ENCODE measurements at regions not wholly inside any gene's neighbourhood (a gene's known extent, or its start where the extent isn't known, plus 50 kb on each side); places are given as distances from the start of the nearest gene placed in this dataset.

GRCh38 chr19:30733826-30734550 is 361.8 kb downstream of the ZNF536 start:
- no peaks in the 10 kb centered on the region for H3K27me3 Mint-ChIP-seq (ENCODE audit: insufficient read depth, unreplicated experiment)
- CTCF ChIA-PET = no interaction called here
- no peaks in the 10 kb centered on the region for H3K4me1 Mint-ChIP-seq (ENCODE audit: insufficient read depth, unreplicated experiment)
- no peaks in the 10 kb centered on the region for H3K36me3 Mint-ChIP-seq (ENCODE audit: insufficient read depth, unreplicated experiment)
- no peak overlapping the region for H3K4me3 Mint-ChIP-seq (ENCODE audit: unreplicated experiment)
- POLR2A ChIA-PET = interaction anchor here (0.6 kb wide), 1 partner anchor 597 kb away, joined by 3 read pairs; no protein-coding TSS in a partner anchor
- BruUV-seq (replicated peaks) = no TSS peak
- no peak for DNase-seq (ENCODE audit: unreplicated experiment)
- peaks cover 48% of the 10 kb centered on the region for H3K9me3 Mint-ChIP-seq (ENCODE audit: unreplicated experiment)
- no peak overlapping the region for H3K27ac Mint-ChIP-seq (ENCODE audit: low read depth, unreplicated experiment)
- TF ChIP-seq CTCF (IDR thresholded peaks at IDR 0.05; ENCODE audit: unreplicated experiment) = no peak
- intact Hi-C loops (cut with micrococcal nuclease) = no loop called here

- CTCF ChIA-PET = no interaction called here
Observed at GRCh38 chr19:30731591-30731990, 359.4 kb downstream of the ZNF536 start.

GRCh38 chr19:30729451-30729850 is 357.3 kb downstream of the ZNF536 start:
- H3K4me1 Mint-ChIP-seq (ENCODE audit: insufficient read depth, unreplicated experiment) = no peaks in the 10 kb centered on the region
- H3K36me3 Mint-ChIP-seq (ENCODE audit: insufficient read depth, unreplicated experiment) = no peaks in the 10 kb centered on the region
- DNase-seq (ENCODE audit: unreplicated experiment) = no peak
- no peak overlapping the region for H3K27ac Mint-ChIP-seq (ENCODE audit: low read depth, unreplicated experiment)
- CTCF ChIA-PET = interaction anchor here (0.6 kb wide), 1 partner anchor 155 kb away, joined by 3 read pairs; no protein-coding TSS in a partner anchor
- no peak for TF ChIP-seq CTCF (IDR thresholded peaks at IDR 0.05; ENCODE audit: unreplicated experiment)
- intact Hi-C loops (cut with micrococcal nuclease) = no loop called here
- POLR2A ChIA-PET = no interaction called here
- no peaks in the 10 kb centered on the region for H3K27me3 Mint-ChIP-seq (ENCODE audit: insufficient read depth, unreplicated experiment)
- no peak overlapping the region for H3K4me3 Mint-ChIP-seq (ENCODE audit: unreplicated experiment)
- peaks cover 39% of the 10 kb centered on the region for H3K9me3 Mint-ChIP-seq (ENCODE audit: unreplicated experiment)
- no TSS peak for BruUV-seq (replicated peaks)

More at GRCh38 chr19:30731591-30731990, 359.4 kb downstream of the ZNF536 start:
- Mint-ChIP-seq H3K36me3 (ENCODE audit: insufficient read depth, unreplicated experiment) (no peaks in the 10 kb centered on the region), H3K27ac (ENCODE audit: low read depth, unreplicated experiment) (no peak overlapping the region), H3K4me1 (ENCODE audit: insufficient read depth, unreplicated experiment) (no peaks in the 10 kb centered on the region), H3K4me3 (ENCODE audit: unreplicated experiment) (no peak overlapping the region), H3K27me3 (ENCODE audit: insufficient read depth, unreplicated experiment) (no peaks in the 10 kb centered on the region), H3K9me3 (ENCODE audit: unreplicated experiment) (peaks cover 44% of the 10 kb centered on the region)
- no TSS peak for BruUV-seq (replicated peaks)
- intact Hi-C loops (cut with micrococcal nuclease) = no loop called here
- no peak for DNase-seq (ENCODE audit: unreplicated experiment)
- no peak for TF ChIP-seq CTCF (IDR thresholded peaks at IDR 0.05; ENCODE audit: unreplicated experiment)
- POLR2A ChIA-PET = no interaction called here

- no peak for TF ChIP-seq CTCF (IDR thresholded peaks at IDR 0.05; ENCODE audit: unreplicated experiment)
- Mint-ChIP-seq H3K4me3 (ENCODE audit: unreplicated experiment) (no peak overlapping the region), H3K4me1 (ENCODE audit: insufficient read depth, unreplicated experiment) (no peaks in the 10 kb centered on the region), H3K9me3 (ENCODE audit: unreplicated experiment) (peaks cover 40% of the 10 kb centered on the region), H3K27me3 (ENCODE audit: insufficient read depth, unreplicated experiment) (no peaks in the 10 kb centered on the region), H3K27ac (ENCODE audit: low read depth, unreplicated experiment) (no peak overlapping the region), H3K36me3 (ENCODE audit: insufficient read depth, unreplicated experiment) (no peaks in the 10 kb centered on the region)
- ChIA-PET POLR2A (no interaction called here), CTCF (interaction anchor here (0.6 kb wide), 2 partner anchors 272 to 462 kb away, joined by 3 to 4 read pairs; no protein-coding TSS in a partner anchor)
- no peak for DNase-seq (ENCODE audit: unreplicated experiment)
- no TSS peak for BruUV-seq (replicated peaks)
- intact Hi-C loops (cut with micrococcal nuclease) = no loop called here
Observed at GRCh38 chr19:30722761-30723160, 350.6 kb downstream of the ZNF536 start.
